A549 (cell line): ENCODE measurements at regions not wholly inside any gene's neighbourhood (a gene's known extent, or its start where the extent isn't known, plus 50 kb on each side); places are given as distances from the start of the nearest gene placed in this dataset.
"Not testable (repeated sequence)": the region's sequence is repeated elsewhere in the genome, so short reads cannot be mapped to it uniquely, and the experiment has no call there.

Experiments used
- HEYL ChIP-seq: fragments of 250-450 bp; sonication (Bioruptor Pico); IDR thresholded peaks from 2 replicates; pipeline ENCODE4 v1.8.0; 2021; ENCODE audit warnings: mild to moderate bottlenecking, moderate library complexity
- POLR2A ChIP-seq: IDR thresholded peaks from 2 replicates; pipeline ENCODE4 v1.6.1; 2012; ENCODE audit warnings: mild to moderate bottlenecking, low read length
- USF2 ChIP-seq: fragments of 450-650 bp; IDR thresholded peaks from 2 replicates; pipeline ENCODE4 v1.6.1; 2014; ENCODE audit warnings: antibody characterized with exemption
- TF ChIP-seq, protein P1 (sequence below): fragments of >200 bp; sonication (Bioruptor Twin); formaldehyde crosslinking; IDR thresholded peaks from 3 replicates; pipeline ENCODE4 v1.5.1; 2016

DNA sequence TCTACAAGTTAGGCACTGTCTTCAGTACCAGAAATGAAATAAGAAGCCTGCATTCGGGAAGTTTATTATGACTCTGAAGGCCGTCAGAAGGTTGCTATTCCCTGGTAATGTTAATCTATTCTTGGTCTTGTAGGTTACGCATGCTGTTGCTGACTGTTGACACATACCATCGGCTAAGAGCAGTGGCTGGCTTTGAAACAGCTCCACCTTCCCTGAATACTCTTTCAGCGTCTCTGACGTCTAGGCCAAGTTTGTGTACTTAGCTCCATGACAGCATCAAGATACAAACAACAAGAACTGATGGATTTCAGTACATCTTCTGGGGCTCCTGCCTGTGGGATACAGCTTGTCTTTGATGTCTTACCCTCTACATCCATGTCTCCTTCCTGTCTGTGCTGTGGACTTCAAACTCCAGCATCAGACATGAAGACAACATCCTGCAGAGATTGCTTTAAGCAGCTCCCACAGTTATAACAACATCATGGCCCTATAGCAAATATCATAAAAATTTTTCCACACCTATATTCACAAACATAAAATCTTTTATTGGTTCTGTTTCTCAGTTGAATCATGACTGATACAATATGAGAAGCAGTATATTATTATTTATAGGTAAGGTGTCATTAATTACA lies 906.0 kb downstream of the SPATA31A7 start:
- TF ChIP-seq, protein P1, sequence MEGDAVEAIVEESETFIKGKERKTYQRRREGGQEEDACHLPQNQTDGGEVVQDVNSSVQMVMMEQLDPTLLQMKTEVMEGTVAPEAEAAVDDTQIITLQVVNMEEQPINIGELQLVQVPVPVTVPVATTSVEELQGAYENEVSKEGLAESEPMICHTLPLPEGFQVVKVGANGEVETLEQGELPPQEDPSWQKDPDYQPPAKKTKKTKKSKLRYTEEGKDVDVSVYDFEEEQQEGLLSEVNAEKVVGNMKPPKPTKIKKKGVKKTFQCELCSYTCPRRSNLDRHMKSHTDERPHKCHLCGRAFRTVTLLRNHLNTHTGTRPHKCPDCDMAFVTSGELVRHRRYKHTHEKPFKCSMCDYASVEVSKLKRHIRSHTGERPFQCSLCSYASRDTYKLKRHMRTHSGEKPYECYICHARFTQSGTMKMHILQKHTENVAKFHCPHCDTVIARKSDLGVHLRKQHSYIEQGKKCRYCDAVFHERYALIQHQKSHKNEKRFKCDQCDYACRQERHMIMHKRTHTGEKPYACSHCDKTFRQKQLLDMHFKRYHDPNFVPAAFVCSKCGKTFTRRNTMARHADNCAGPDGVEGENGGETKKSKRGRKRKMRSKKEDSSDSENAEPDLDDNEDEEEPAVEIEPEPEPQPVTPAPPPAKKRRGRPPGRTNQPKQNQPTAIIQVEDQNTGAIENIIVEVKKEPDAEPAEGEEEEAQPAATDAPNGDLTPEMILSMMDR = not testable (repeated sequence)
- TF ChIP-seq USF2, HEYL, POLR2A: not testable (repeated sequence)
